B cell (primary cell): ENCODE measurements at regions not wholly inside any gene's neighbourhood (a gene's known extent, or its start where the extent isn't known, plus 50 kb on each side); places are given as distances from the start of the nearest gene placed in this dataset.

ENCODE experiments used
- EZH2 ChIP-seq: IDR thresholded peaks from 2 replicates; pipeline ENCODE4 v1.6.1; 2012; ENCODE audit warnings: borderline replicate concordance, low read depth, mild to moderate bottlenecking, moderate library complexity, low read length; ENCODE audit not compliant: insufficient read depth, poor library complexity, severe bottlenecking
- TF ChIP-seq, protein P1 (sequence below): fragments of 200-600 bp; IDR thresholded peaks from one replicate; pipeline ENCODE4 v1.8.0; 2022; ENCODE audit warnings: antibody characterized with exemption, mild to moderate bottlenecking

DNA sequence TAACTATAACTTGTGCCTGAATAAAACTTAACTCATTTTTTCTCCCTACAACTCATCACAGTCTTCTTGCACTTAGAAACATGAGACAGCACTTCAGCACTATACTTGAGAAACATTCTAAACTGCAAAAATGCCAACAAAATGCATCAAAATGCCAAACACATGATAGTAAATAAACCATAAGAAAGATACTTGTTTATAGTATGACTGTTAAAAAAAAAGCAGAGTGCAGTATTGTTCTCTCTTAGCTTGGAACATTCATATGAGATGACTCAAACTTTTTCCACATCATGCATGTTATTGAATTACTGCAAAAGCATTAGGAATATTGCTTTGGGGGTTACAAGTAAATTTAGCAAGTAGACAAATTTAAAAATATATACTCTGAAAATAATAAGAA lies 135.7 kb upstream of the ANXA10 start:
- TF ChIP-seq, protein P1, sequence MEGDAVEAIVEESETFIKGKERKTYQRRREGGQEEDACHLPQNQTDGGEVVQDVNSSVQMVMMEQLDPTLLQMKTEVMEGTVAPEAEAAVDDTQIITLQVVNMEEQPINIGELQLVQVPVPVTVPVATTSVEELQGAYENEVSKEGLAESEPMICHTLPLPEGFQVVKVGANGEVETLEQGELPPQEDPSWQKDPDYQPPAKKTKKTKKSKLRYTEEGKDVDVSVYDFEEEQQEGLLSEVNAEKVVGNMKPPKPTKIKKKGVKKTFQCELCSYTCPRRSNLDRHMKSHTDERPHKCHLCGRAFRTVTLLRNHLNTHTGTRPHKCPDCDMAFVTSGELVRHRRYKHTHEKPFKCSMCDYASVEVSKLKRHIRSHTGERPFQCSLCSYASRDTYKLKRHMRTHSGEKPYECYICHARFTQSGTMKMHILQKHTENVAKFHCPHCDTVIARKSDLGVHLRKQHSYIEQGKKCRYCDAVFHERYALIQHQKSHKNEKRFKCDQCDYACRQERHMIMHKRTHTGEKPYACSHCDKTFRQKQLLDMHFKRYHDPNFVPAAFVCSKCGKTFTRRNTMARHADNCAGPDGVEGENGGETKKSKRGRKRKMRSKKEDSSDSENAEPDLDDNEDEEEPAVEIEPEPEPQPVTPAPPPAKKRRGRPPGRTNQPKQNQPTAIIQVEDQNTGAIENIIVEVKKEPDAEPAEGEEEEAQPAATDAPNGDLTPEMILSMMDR = no peak
- TF ChIP-seq EZH2 = no peak
